ENCODE measurements at regions not wholly inside any gene's neighbourhood (a gene's known extent, or its start where the extent isn't known, plus 50 kb on each side); places are given as distances from the start of the nearest gene placed in this dataset.

GRCh38 chr16:73389085-73389484 lies 341.2 kb upstream of the ZFHX3 start:
- Histone ChIP-seq H3K9me2 (ENCODE audit: insufficient read depth, low read length) (no peaks in the 10 kb centered on the region), H4K20me1 (ENCODE audit: insufficient read depth, low read length) (no peaks in the 10 kb centered on the region)
- no TSS peak for BruUV-seq (replicated peaks)

GRCh38 chr16:73387979-73388378 lies 340.1 kb upstream of the ZFHX3 start:
- no peak overlapping the region for H3K4me3 ChIP-seq (ENCODE audit: low read depth, low read length, poor library complexity, severe bottlenecking)
- H4K20me1 ChIP-seq (ENCODE audit: insufficient read depth, low read length) = no peaks in the 10 kb centered on the region
- H3K79me2 ChIP-seq (ENCODE audit: insufficient read depth, low read depth, low read length) = no peaks in the 10 kb centered on the region
- ChIA-PET CTCF (ENCODE audit: unreplicated experiment) (no interaction called here), POLR2A (interaction anchor here (0.6 kb wide), 1 partner anchor 12 kb away, joined by 3 read pairs; no protein-coding TSS in a partner anchor)
- no peaks in the 10 kb centered on the region for H3K36me3 ChIP-seq (ENCODE audit: insufficient read depth, low read length)
- no TSS peak for BruUV-seq (replicated peaks)
- no peaks in the 10 kb centered on the region for H3K4me1 ChIP-seq (ENCODE audit: insufficient read depth, low read length, poor library complexity, severe bottlenecking)
- no peak overlapping the region for H3K4me2 ChIP-seq (ENCODE audit: low read length)
- intact Hi-C loops (cut with micrococcal nuclease; ENCODE audit: unreplicated experiment) = no loop called here
- no peaks in the 10 kb centered on the region for H3K9me3 ChIP-seq (ENCODE audit: low read length)
- no peak for DNase-seq (ENCODE audit: low spot score)
- no peaks in the 10 kb centered on the region for H3K9me2 ChIP-seq (ENCODE audit: insufficient read depth, low read length)
- H3K27ac ChIP-seq (ENCODE audit: low read depth, low read length, poor library complexity, severe bottlenecking) = no peak overlapping the region
- TF ChIP-seq CTCF (conservative IDR thresholded peaks at IDR 0.05; ENCODE audit: low read length) = no peak
- no peak for TF ChIP-seq EZH2phosphoT487 (IDR thresholded peaks at IDR 0.05; ENCODE audit: borderline replicate concordance, low read depth, low read length)
- no peak overlapping the region for H2AFZ ChIP-seq (ENCODE audit: low read length)

More at GRCh38 chr16:73389085-73389484, 341.2 kb upstream of the ZFHX3 start:
- intact Hi-C loops (cut with micrococcal nuclease; ENCODE audit: unreplicated experiment) = no loop called here
- H2AFZ ChIP-seq (ENCODE audit: low read length) = no peak overlapping the region
- DNase-seq (ENCODE audit: low spot score) = no peak
- CTCF ChIA-PET (ENCODE audit: unreplicated experiment) = no interaction called here
- POLR2A ChIA-PET = no interaction called here
- H3K36me3 ChIP-seq (ENCODE audit: insufficient read depth, low read length) = no peaks in the 10 kb centered on the region
- H3K4me2 ChIP-seq (ENCODE audit: low read length) = no peak overlapping the region
- H3K4me3 ChIP-seq (ENCODE audit: low read depth, low read length, poor library complexity, severe bottlenecking) = no peak overlapping the region
- H3K4me1 ChIP-seq (ENCODE audit: insufficient read depth, low read length, poor library complexity, severe bottlenecking) = no peaks in the 10 kb centered on the region
- no peak for TF ChIP-seq CTCF (conservative IDR thresholded peaks at IDR 0.05; ENCODE audit: low read length)
- TF ChIP-seq EZH2phosphoT487 (IDR thresholded peaks at IDR 0.05; ENCODE audit: borderline replicate concordance, low read depth, low read length) = no peak
- no peaks in the 10 kb centered on the region for H3K79me2 ChIP-seq (ENCODE audit: insufficient read depth, low read depth, low read length)
- H3K27ac ChIP-seq (ENCODE audit: low read depth, low read length, poor library complexity, severe bottlenecking) = no peak overlapping the region
- no peaks in the 10 kb centered on the region for H3K9me3 ChIP-seq (ENCODE audit: low read length)

GRCh38 chr16:73385696-73386095 lies 337.8 kb upstream of the ZFHX3 start:
- ChIA-PET POLR2A (no interaction called here), CTCF (ENCODE audit: unreplicated experiment) (no interaction called here)
- TF ChIP-seq CTCF (conservative IDR thresholded peaks at IDR 0.05; ENCODE audit: low read length) = no peak
- TF ChIP-seq EZH2phosphoT487 (IDR thresholded peaks at IDR 0.05; ENCODE audit: borderline replicate concordance, low read depth, low read length) = no peak
- intact Hi-C loops (cut with micrococcal nuclease; ENCODE audit: unreplicated experiment) = no loop called here
- H3K9me2 ChIP-seq (ENCODE audit: insufficient read depth, low read length) = no peaks in the 10 kb centered on the region
- no TSS peak for BruUV-seq (replicated peaks)
- no peaks in the 10 kb centered on the region for H3K4me1 ChIP-seq (ENCODE audit: insufficient read depth, low read length, poor library complexity, severe bottlenecking)
- H3K79me2 ChIP-seq (ENCODE audit: insufficient read depth, low read depth, low read length) = no peaks in the 10 kb centered on the region
- no peaks in the 10 kb centered on the region for H4K20me1 ChIP-seq (ENCODE audit: insufficient read depth, low read length)
- no peaks in the 10 kb centered on the region for H3K9me3 ChIP-seq (ENCODE audit: low read length)
- H3K27ac ChIP-seq (ENCODE audit: low read depth, low read length, poor library complexity, severe bottlenecking) = no peak overlapping the region
- no peak overlapping the region for H3K4me2 ChIP-seq (ENCODE audit: low read length)
- no peak overlapping the region for H2AFZ ChIP-seq (ENCODE audit: low read length)
- no peaks in the 10 kb centered on the region for H3K36me3 ChIP-seq (ENCODE audit: insufficient read depth, low read length)
- H3K4me3 ChIP-seq (ENCODE audit: low read depth, low read length, poor library complexity, severe bottlenecking) = no peak overlapping the region
- no peak for DNase-seq (ENCODE audit: low spot score)

Data from OCI-LY7 (cell line).